Activated CD8-positive, alpha-beta T cell treated with anti-CD3 and anti-CD28 coated beads for 36 hours (primary cell): ENCODE measurements at regions not wholly inside any gene's neighbourhood (a gene's known extent, or its start where the extent isn't known, plus 50 kb on each side); places are given as distances from the start of the nearest gene placed in this dataset.

Experiments
- ATAC-seq: fragments of 200-7000 bp; cut with Tn5 transposase; one replicate; pipeline ENCODE4 v1.10.0; 2021; ENCODE audit warnings: mild to moderate bottlenecking, moderate library complexity
- CTCF ChIA-PET: fragments of 350-600 bp; sonication (Branson Sonifier 250); formaldehyde crosslinking; loops from one replicate; lab custom pipeline; 2021; ENCODE audit warnings: antibody characterized with exemption; lab: Charles Lee
- POLR2A ChIA-PET: fragments of 350-600 bp; sonication (Branson Sonifier 250); formaldehyde crosslinking; loops from one replicate; lab custom pipeline; 2021; ENCODE audit warnings: antibody characterized with exemption; lab: Charles Lee
- DNase-seq: peaks from one replicate; pipeline ENCODE4 v3.0.0-alpha.2; 2020
- H3K27ac Mint-ChIP-seq: one replicate; pipeline ENCODE4 v1.8.0; 2021; ENCODE audit warnings: mild to moderate bottlenecking, mixed read lengths
- H3K27me3 Mint-ChIP-seq: one replicate; pipeline ENCODE4 v1.8.0; 2021; ENCODE audit warnings: mixed read lengths
- H3K36me3 Mint-ChIP-seq: one replicate; pipeline ENCODE4 v1.8.0; 2021; ENCODE audit warnings: low read depth, mixed read lengths
- H3K4me1 Mint-ChIP-seq: one replicate; pipeline ENCODE4 v1.8.0; 2021; ENCODE audit warnings: low read depth, mixed read lengths
- H3K4me3 Mint-ChIP-seq: one replicate; pipeline ENCODE4 v1.8.0; 2021; ENCODE audit warnings: mild to moderate bottlenecking, moderate library complexity, mixed read lengths
- H3K9me3 Mint-ChIP-seq: one replicate; pipeline ENCODE4 v1.8.0; 2021; ENCODE audit warnings: mixed read lengths
- intact Hi-C: fragments of 100-400 bp; cut with micrococcal nuclease; formaldehyde crosslinking; loops from one replicate; pipeline ENCODE4 v1.10.0; 2022
- TF ChIP-seq, protein P1 (sequence below): fragments of 200-600 bp; IDR thresholded peaks from one replicate; pipeline ENCODE4 v1.8.0; 2022; ENCODE audit warnings: antibody characterized with exemption, mild to moderate bottlenecking

DNA sequence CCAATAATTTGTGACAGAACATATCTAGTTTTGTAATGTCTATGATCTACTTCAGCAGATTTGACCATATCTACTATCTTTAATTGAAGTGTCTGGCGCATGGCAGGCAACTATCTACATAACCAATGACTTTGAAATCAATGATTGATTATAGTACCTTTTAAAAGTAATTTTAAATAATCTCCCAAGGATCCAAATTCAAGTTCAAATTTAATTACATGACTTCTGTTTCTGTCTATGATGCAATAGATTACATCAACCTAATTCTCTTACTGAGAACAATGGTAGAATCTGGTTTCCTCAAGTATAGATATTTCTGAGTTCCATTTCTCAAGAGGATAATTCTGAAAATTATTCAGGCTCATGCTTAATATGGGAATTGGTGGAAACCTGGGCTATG, 177.4 kb upstream of the IL15 start:
- intact Hi-C loops: no loop called here
- Mint-ChIP-seq H3K9me3 (no peaks in the 10 kb centered on the region), H3K36me3 (no peaks in the 10 kb centered on the region), H3K27ac (no peak overlapping the region), H3K4me1 (no peaks in the 10 kb centered on the region), H3K4me3 (no peak overlapping the region), H3K27me3 (no peaks in the 10 kb centered on the region)
- no peak for DNase-seq
- ATAC-seq: no peak
- TF ChIP-seq, protein P1, sequence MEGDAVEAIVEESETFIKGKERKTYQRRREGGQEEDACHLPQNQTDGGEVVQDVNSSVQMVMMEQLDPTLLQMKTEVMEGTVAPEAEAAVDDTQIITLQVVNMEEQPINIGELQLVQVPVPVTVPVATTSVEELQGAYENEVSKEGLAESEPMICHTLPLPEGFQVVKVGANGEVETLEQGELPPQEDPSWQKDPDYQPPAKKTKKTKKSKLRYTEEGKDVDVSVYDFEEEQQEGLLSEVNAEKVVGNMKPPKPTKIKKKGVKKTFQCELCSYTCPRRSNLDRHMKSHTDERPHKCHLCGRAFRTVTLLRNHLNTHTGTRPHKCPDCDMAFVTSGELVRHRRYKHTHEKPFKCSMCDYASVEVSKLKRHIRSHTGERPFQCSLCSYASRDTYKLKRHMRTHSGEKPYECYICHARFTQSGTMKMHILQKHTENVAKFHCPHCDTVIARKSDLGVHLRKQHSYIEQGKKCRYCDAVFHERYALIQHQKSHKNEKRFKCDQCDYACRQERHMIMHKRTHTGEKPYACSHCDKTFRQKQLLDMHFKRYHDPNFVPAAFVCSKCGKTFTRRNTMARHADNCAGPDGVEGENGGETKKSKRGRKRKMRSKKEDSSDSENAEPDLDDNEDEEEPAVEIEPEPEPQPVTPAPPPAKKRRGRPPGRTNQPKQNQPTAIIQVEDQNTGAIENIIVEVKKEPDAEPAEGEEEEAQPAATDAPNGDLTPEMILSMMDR: no peak
- CTCF ChIA-PET: no interaction called here
- POLR2A ChIA-PET: no interaction called here

GRCh38 chr4:141462361-141462760, 174.0 kb upstream of the IL15 start:
- no peaks in the 10 kb centered on the region for H3K27me3 Mint-ChIP-seq
- no peak overlapping the region for H3K27ac Mint-ChIP-seq
- intact Hi-C loops: no loop called here
- H3K36me3 Mint-ChIP-seq: no peaks in the 10 kb centered on the region
- no peaks in the 10 kb centered on the region for H3K9me3 Mint-ChIP-seq
- H3K4me3 Mint-ChIP-seq: no peak overlapping the region
- TF ChIP-seq, protein P1: no peak
- DNase-seq (no peak), ATAC-seq (no peak)
- ChIA-PET CTCF (no interaction called here), POLR2A (no interaction called here)
- H3K4me1 Mint-ChIP-seq: no peaks in the 10 kb centered on the region

GRCh38 chr4:141463678-141464077, 172.7 kb upstream of the IL15 start:
- DNase-seq: no peak
- Mint-ChIP-seq H3K4me1 (no peaks in the 10 kb centered on the region), H3K27ac (no peak overlapping the region), H3K27me3 (no peaks in the 10 kb centered on the region), H3K36me3 (no peaks in the 10 kb centered on the region), H3K4me3 (no peak overlapping the region), H3K9me3 (no peaks in the 10 kb centered on the region)
- TF ChIP-seq, protein P1: no peak
- intact Hi-C loops: no loop called here
- ChIA-PET POLR2A (no interaction called here), CTCF (no interaction called here)
- no peak for ATAC-seq

GRCh38 chr4:141464366-141464765, 172.0 kb upstream of the IL15 start:
- no peak for DNase-seq
- Mint-ChIP-seq H3K4me3 (no peak overlapping the region), H3K27ac (no peak overlapping the region), H3K9me3 (no peaks in the 10 kb centered on the region), H3K36me3 (no peaks in the 10 kb centered on the region), H3K4me1 (no peaks in the 10 kb centered on the region), H3K27me3 (no peaks in the 10 kb centered on the region)
- TF ChIP-seq, protein P1: no peak
- ChIA-PET CTCF (no interaction called here), POLR2A (no interaction called here)
- ATAC-seq: no peak
- intact Hi-C loops: no loop called here

DNA sequence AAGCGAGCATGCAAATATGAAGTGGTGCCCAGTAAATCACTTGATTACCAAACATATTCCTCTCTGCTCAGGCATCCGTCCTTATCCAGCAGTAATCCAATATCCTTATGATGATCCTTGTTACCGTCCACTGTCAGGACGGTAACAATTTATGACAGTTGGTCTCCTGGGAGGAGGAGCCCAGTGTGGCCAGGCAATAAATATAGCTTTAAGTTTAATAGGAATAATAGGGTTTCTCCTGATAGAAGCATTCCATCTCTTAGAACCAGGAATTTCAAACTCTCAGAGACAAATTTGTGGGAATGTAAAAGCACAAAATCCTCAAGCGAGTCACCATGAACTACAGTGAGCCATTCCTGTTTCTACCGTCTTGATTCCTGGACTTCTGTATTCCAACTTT, 171.2 kb upstream of the IL15 start:
- ChIA-PET CTCF (no interaction called here), POLR2A (no interaction called here)
- intact Hi-C loops: no loop called here
- DNase-seq: no peak
- Mint-ChIP-seq H3K27me3 (no peaks in the 10 kb centered on the region), H3K4me1 (no peaks in the 10 kb centered on the region), H3K27ac (no peak overlapping the region), H3K36me3 (no peaks in the 10 kb centered on the region), H3K9me3 (no peaks in the 10 kb centered on the region), H3K4me3 (no peak overlapping the region)
- TF ChIP-seq, protein P1: no peak
- no peak for ATAC-seq
